GM12875 (cell line): ENCODE measurements at regions not wholly inside any gene's neighbourhood (a gene's known extent, or its start where the extent isn't known, plus 50 kb on each side); places are given as distances from the start of the nearest gene placed in this dataset.

Experiments
- H3K4me3 ChIP-seq: one replicate; pipeline ENCODE4 v1.5.1; 2011; ENCODE audit warnings: low read depth, low read length, control low read depth
- CTCF ChIP-seq: IDR thresholded peaks from 2 replicates; pipeline ENCODE4 v1.5.1; 2011; ENCODE audit warnings: low read depth, mild to moderate bottlenecking, control low read depth, inconsistent platforms, low read length, moderate library complexity, borderline replicate concordance; ENCODE audit not compliant: insufficient read depth

GRCh38 chr14:39491134-39491571, 58.9 kb upstream of the FBXO33 start:
- no peak for TF ChIP-seq CTCF

GRCh38 chr14:39488600-39488999, 56.4 kb upstream of the FBXO33 start:
- no peak overlapping the region for H3K4me3 ChIP-seq
- TF ChIP-seq CTCF: no peak

More at GRCh38 chr14:39491134-39491571, 58.9 kb upstream of the FBXO33 start:
- H3K4me3 ChIP-seq: no peak overlapping the region

GRCh38 chr14:39483682-39484081, 51.4 kb upstream of the FBXO33 start:
- no peak overlapping the region for H3K4me3 ChIP-seq
- TF ChIP-seq CTCF: no peak
